Loucy (cell line): ENCODE measurements at regions not wholly inside any gene's neighbourhood (a gene's known extent, or its start where the extent isn't known, plus 50 kb on each side); places are given as distances from the start of the nearest gene placed in this dataset.

Experiments used
- CTCF ChIP-seq: fragments of 200-600 bp; sonication (generic); conservative IDR thresholded peaks from 2 replicates; pipeline ENCODE4 v1.5.1; 2014; ENCODE audit warnings: mild to moderate bottlenecking, antibody characterized with exemption, low read length
- EZH2phosphoT487 ChIP-seq: fragments of 200-600 bp; IDR thresholded peaks from 2 replicates; pipeline ENCODE4 v1.6.1; 2018; ENCODE audit warnings: antibody characterized with exemption, mild to moderate bottlenecking, moderate library complexity, borderline replicate concordance

- no peak for TF ChIP-seq CTCF
- no peak for TF ChIP-seq EZH2phosphoT487
These were observed 179.8 kb upstream of the TLE3 start for GRCh38 chr15:70277556-70277955.
